Uterus (tissue), 2 donors: ENCODE measurements at regions not wholly inside any gene's neighbourhood (a gene's known extent, or its start where the extent isn't known, plus 50 kb on each side); places are given as distances from the start of the nearest gene placed in this dataset.

Experiments used
- CTCF ChIP-seq, 4 experiments: fragments of 200-600 bp in 2 of 4; fragments of 450-650 bp in 2 of 4; sonication (generic) in 2 of 4; IDR thresholded peaks; one replicate each; pipeline ENCODE4 v1.5.1; 2016 to 2019; ENCODE audit warnings: antibody characterized with exemption in 4 of 4, mild to moderate bottlenecking in 2 of 4, moderate library complexity in 1 of 4
- POLR2A ChIP-seq, 2 donors: fragments of 450-650 bp; IDR thresholded peaks; one replicate each; pipeline ENCODE4 v1.6.1; 2016; ENCODE audit warnings: antibody characterized with exemption in 2 of 2, mild to moderate bottlenecking in 1 of 2, moderate library complexity in 1 of 2

DNA sequence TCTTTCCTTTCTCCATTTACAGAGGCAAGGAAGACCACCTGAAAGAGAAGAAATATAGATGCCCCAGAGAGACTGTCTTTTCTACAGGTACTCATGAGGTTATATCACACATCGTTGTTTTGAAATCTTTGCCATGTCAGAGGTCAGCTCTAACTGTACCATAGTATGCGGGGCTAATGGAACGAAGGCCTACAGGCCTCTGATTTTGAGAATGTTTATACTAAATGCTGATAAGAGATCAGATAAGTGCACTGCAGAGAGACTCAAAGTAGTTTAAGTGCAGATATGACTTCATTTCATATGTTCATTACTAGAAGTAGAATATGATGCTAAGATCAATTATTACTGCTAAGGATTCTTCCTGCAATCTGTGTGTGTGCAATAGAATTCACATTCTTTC is 1005.0 kb downstream of the GALC start:
- TF ChIP-seq CTCF (IDR thresholded peaks at IDR 0.05) = no peak
- TF ChIP-seq POLR2A (IDR thresholded peaks at IDR 0.05) = no peak
